ENCODE measurements at regions not wholly inside any gene's neighbourhood (a gene's known extent, or its start where the extent isn't known, plus 50 kb on each side); places are given as distances from the start of the nearest gene placed in this dataset.
"Not testable (repeated sequence)": the region's sequence is repeated elsewhere in the genome, so short reads cannot be mapped to it uniquely, and the experiment has no call there.

GRCh38 chr3:17836919-17837318 is 94.5 kb upstream of the TBC1D5 start:
- DNase-seq (ENCODE audit: low spot score), result no peak
- intact Hi-C loops (cut with DNase I), result no loop called here

GRCh38 chr3:17836092-17836491 is 93.7 kb upstream of the TBC1D5 start:
- intact Hi-C loops (cut with DNase I), result no loop called here
- DNase-seq (ENCODE audit: low spot score), result no peak

DNA sequence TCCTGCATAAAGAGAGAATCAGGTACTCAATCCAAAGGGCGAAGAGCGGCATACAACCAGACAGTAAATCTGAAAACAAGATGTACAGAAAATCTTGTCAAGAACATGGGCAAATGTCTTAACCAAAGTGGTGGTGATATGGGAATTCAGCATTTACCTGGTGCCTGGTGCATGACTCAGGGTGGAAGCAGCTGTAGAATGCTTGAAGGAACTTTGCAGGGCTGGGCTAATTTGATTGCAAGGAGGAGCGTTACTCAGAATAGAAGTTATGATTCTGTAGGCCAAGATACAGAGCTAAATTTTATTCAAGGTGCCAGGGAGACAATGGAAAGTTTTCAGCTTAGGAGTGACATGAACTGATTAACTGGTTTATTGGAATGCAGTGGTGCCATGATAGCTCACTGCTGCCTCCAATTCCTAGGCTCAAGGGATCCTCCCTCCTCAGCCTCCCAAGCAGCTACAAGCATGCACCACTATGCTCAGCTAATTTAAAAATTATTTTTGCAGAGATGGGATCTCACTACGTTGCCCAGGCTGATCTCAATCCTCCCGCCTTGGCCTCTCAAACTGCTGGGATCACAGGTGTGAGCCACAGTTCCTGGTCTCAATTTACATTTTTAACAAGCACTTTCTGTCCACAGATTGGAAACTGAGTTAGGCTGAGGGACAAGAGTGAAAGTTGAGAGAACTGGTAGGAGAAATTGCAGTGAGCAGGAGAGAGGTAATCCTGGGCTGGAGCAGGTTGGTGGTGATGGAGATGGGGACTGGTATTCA is 91.5 kb upstream of the TBC1D5 start:
- intact Hi-C loops (cut with DNase I), result no loop called here
- DNase-seq (ENCODE audit: low spot score), result no peak

DNA sequence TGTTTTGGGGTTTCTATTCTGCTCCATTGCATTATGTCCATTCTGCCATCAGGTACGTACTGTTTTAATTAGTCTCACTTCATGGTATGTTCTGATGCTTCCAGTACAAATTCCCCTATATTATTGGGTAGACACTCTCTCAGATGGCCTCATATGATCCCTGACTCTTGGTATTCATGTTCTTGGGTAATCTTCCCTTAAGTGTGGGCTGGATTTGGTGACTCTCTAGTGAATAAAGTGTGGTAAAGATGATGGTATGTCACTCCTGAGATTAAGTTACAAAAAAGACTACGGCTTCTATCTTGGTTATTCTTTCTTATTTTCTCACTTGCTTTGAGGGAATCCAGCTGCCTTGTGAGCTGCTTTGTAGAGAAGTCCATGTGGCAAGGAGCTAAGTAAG is 89.6 kb upstream of the TBC1D5 start:
- intact Hi-C loops (cut with DNase I), result no loop called here

DNA sequence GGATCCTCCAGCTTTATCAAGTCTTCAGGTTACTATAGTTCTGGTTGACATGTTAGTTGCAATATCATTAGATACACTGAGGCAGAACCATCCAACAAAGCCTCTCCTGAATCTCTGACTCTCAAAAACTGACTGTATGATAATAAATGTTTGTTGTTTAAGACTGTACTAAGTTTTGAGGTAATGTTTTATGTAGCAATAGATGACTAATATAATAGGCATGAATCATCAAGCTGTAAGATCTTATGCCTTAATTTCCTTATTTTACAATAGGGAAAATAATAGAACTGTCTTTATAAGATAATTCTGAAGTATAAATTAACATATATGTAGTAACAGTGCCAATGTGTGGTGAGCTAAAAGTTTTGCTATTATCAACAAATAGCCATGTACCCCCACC is 88.9 kb upstream of the TBC1D5 start:
- intact Hi-C loops (cut with DNase I), result no loop called here
- no peak for DNase-seq (ENCODE audit: low spot score)

More for the DNA sequence above, 89.6 kb upstream of the TBC1D5 start:
- no peak for DNase-seq (ENCODE audit: low spot score)

GRCh38 chr3:17830788-17831187 is 88.4 kb upstream of the TBC1D5 start:
- intact Hi-C loops (cut with DNase I), result no loop called here
- no peak for DNase-seq (ENCODE audit: low spot score)

- intact Hi-C loops (cut with DNase I), result no loop called here
These were observed 86.0 kb upstream of the TBC1D5 start for GRCh38 chr3:17828388-17828787.

DNA sequence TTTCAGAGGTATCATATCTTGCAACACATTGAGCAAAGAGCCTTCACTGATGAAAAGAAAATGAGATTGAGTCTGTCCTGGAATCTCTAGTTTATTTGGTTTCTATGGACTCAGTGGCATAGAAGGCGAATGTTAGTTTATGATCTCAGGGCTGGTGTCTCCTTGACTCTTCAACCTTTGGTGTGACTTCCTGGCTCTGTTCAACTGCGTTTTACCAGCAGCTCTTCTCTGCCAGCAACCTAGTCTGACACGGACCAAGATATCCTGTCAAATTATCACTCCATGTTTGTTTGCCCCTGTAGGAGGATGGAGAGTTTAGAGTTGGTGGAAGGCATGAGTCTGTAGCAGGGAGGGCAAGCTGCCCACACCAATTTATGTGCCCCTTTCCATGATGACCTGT is 82.9 kb upstream of the TBC1D5 start:
- intact Hi-C loops (cut with DNase I), result no loop called here
- no peak for DNase-seq (ENCODE audit: low spot score)

More at GRCh38 chr3:17828388-17828787, 86.0 kb upstream of the TBC1D5 start:
- no peak for DNase-seq (ENCODE audit: low spot score)

DNA sequence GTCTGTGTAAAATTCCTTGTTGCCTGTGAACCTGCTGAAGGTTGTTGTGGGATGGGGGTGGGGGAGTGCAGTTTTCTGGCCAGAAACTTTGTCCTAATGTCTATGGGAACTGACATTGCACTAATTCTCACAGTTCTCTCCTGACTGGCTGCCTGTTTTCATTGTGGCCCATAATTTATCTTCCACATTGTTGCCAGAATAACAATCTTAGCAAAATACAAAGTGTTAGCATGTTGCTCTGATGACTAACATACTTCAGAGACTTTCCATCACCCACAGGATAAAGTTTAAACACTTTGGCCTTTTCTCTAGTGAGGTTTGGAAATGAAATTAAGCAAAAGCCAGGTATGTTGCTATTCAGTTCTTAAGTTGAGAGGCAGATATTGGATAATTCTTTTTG is 81.4 kb upstream of the TBC1D5 start:
- intact Hi-C loops (cut with DNase I), result no loop called here
- DNase-seq (ENCODE audit: low spot score), result no peak

GRCh38 chr3:17823036-17823435 is 80.6 kb upstream of the TBC1D5 start:
- intact Hi-C loops (cut with DNase I), result no loop called here
- no peak for DNase-seq (ENCODE audit: low spot score)

DNA sequence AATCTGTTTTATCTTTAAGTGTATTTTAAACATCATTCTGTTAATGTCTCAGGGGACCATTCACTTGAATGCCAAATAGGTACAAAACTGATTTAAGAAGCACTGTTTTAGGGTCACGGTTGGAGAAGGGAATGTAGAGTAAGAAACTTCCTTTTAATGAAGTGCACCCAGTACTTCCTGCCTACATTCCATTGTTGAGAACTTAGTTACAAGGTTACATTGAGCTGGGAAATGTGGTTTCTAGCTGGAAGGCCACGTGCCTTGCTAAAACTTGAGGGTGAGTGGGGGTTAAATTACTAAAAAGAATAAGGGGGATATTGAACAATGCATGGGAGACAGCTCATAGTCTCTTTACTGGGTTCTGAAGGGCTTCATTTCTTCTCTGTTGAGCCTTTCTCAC is 78.3 kb upstream of the TBC1D5 start:
- intact Hi-C loops (cut with DNase I), result no loop called here
- no peak for DNase-seq (ENCODE audit: low spot score)

GRCh38 chr3:17820275-17820674 is 77.8 kb upstream of the TBC1D5 start:
- no peak for DNase-seq (ENCODE audit: low spot score)
- intact Hi-C loops (cut with DNase I), result no loop called here

DNA sequence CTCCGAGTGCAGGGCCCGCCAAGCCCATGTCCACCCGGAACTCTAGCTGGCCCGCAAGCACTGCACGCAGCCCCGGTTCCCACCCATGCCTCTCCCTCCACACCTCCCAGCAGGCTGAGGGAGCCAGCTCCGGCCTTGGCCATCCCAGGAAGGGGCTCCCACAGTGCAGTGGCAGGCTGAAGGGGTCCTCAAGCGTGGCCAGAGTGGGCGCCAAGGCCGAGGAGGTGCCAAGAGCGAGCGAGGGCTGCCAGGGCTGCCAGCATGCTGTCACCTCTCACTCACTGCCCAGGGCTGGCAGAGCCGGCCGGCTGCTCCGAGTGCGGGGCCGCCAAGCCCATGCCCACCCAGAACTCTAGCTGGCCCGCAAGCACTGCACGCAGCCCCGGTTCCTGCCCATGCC is 75.5 kb upstream of the TBC1D5 start:
- intact Hi-C loops (cut with DNase I); DNase-seq (ENCODE audit: low spot score): not testable (repeated sequence)

DNA sequence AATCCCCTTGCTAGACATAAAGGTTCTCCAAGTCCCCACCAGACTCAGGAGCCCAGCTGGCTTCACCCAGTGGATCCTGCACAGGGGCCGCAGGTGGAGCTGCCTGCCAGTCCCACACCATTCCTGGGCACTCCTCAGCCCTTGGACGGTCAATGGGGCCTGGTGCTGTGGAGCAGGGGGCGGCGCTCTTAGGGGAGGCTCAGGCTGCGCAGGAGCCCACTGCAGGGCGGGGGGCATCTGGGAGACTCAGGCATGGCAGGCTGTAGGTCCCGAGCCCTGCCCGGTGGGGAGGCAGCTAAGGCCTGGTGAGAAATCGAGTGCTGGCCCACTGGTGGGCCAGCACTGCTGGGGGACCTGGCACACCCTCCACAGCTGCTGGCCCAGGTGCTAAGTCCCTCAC is 75.1 kb upstream of the TBC1D5 start:
- DNase-seq (ENCODE audit: low spot score), result no peak
- intact Hi-C loops (cut with DNase I), result no loop called here

DNA sequence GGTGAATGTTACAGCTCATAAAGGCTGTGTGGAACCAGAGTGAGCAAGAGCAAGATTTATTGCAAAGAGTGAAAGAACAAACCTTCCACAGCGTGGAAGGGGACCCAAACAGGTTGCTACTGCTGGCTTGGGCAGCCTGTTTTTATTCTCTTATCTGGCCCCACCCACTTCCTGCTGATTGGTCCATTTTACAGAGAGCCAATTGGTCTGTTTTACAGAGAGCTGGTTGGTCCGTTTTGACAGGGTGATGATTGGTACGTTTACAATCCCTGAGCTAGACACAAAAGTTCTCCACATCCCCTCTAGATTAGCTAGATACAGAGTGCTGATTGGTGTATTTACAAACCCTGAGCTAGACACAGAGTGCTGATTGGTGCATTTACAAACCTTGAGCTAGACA is 74.4 kb upstream of the TBC1D5 start:
- intact Hi-C loops (cut with DNase I); DNase-seq (ENCODE audit: low spot score): not testable (repeated sequence)

DNA sequence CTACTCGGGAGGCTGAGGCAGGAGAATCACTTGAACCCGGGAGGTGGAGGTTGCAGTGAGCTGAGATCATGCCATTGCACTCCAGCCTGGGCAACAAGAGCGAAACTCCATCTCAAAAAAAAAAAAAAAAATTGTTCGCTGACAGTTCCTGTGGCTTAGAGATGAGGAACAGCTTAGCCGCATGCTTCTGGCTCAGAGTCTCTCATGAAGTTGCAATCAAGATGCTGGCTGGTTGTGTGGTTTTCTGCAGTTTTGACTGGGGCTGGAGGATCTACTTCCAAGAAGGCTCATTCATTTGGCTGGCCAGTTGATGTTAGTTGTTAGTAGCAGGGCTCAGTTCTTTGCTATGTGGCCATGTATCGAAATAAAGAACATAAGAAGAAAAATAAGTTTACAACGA is 69.9 kb upstream of the TBC1D5 start:
- intact Hi-C loops (cut with DNase I); DNase-seq (ENCODE audit: low spot score): not testable (repeated sequence)

DNA sequence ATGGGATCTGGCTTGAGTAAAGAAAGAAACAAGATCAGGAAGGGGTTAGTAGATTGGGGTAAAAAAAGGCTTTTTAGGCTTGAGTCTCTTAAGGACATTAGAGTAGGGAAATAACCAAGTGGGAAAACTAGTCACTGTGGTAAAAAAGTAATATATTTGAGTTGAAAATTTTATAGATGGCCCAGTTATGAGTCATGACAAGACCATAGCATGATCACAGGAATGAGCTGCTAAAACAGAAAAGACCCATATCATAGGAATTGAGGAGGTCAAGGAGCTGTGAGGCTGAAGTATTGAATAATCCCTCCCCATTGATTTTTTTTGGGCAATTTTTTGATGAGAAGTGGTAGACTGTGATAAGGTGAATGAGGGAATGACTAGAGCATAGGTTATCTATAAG is 69.2 kb upstream of the TBC1D5 start:
- intact Hi-C loops (cut with DNase I), result no loop called here

DNA sequence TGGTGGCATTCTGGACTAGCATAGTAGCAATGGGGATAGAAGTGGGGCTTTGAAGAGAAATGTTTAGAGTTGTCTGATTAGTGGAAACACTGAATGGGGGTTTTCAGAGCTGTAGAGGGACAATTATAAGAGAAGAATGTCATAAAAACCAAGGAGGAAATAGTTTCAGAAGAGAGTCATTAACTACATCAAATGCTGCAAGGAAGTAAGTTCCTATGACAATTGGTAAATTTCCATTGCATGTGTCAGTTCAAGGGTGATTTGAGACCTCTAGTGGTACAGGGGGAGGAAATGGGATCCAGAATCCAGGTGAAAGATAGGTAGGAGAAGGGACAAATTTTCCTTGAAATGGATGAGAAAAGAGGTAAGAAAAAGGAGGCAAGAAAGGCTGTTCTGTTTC is 68.3 kb upstream of the TBC1D5 start:
- DNase-seq (ENCODE audit: low spot score), result no peak
- intact Hi-C loops (cut with DNase I), result no loop called here

More for the DNA sequence above, 69.2 kb upstream of the TBC1D5 start:
- DNase-seq (ENCODE audit: low spot score), result no peak

GRCh38 chr3:17808994-17809393 is 66.6 kb upstream of the TBC1D5 start:
- no peak for DNase-seq (ENCODE audit: low spot score)
- intact Hi-C loops (cut with DNase I), result no loop called here

GRCh38 chr3:17806876-17807275 is 64.4 kb upstream of the TBC1D5 start:
- no peak for DNase-seq (ENCODE audit: low spot score)
- intact Hi-C loops (cut with DNase I), result no loop called here

- intact Hi-C loops (cut with DNase I), result no loop called here
- no peak for DNase-seq (ENCODE audit: low spot score)
These were observed 63.8 kb upstream of the TBC1D5 start for GRCh38 chr3:17806201-17806600.

Measured in posterior vena cava (tissue), 2 donors.